Endothelial cell of umbilical vein (primary cell): ENCODE measurements at regions not wholly inside any gene's neighbourhood (a gene's known extent, or its start where the extent isn't known, plus 50 kb on each side); places are given as distances from the start of the nearest gene placed in this dataset.

Source experiments
- BruUV-seq: library from RNA; stranded (reverse); fragments of 400-500 nt; replicated peaks from 2 replicates; lab custom pipeline; 2021; lab: Mats Ljungman, UMichigan
- CTCF ChIA-PET: fragments of 300-600, 350-600 bp; sonication (Branson Sonifier 250); formaldehyde crosslinking; loops from one replicate; lab custom pipeline; 2021; ENCODE audit warnings: antibody characterized with exemption, inconsistent platforms; lab: Charles Lee
- POLR2A ChIA-PET: fragments of 300-600, 350-600 bp; sonication (Branson Sonifier 250); formaldehyde crosslinking; loops from one replicate; lab custom pipeline; 2021; ENCODE audit warnings: antibody characterized with exemption, inconsistent platforms; lab: Charles Lee
- DNase-seq: peaks from one replicate; pipeline ENCODE4 v3.0.0-alpha.2; 2011; ENCODE audit warnings: low read depth, low spot score
- FAIRE-seq: peaks from 2 replicates; lab custom pipeline; 2011; peaks lifted over from hg19 to GRCh38; lab: Jason Lieb, UNC
- H2AFZ ChIP-seq: 2 replicates; pipeline ENCODE4 v1.6.0; 2012; ENCODE audit warnings: low read depth, low read length, control low read depth, inconsistent platforms
- H3K27ac ChIP-seq: 2 replicates; pipeline ENCODE4 v1.5.1; 2011; ENCODE audit warnings: low read depth, mild to moderate bottlenecking, control low read depth, low read length, moderate library complexity; ENCODE audit not compliant: insufficient read depth
- H3K27me3 ChIP-seq, 2 experiments: 2 replicates each; pipeline versions ENCODE4 v1.6.0 to v1.6.1; 2011; ENCODE audit warnings: low read length in 2 of 2, mixed read lengths in 1 of 2; ENCODE audit not compliant: control insufficient read depth in 2 of 2, insufficient read depth in 2 of 2
- H3K36me3 ChIP-seq, 2 experiments: 2 replicates in 1 of 2; 3 replicates in 1 of 2; pipeline ENCODE4 v1.5.1; 2011; ENCODE audit warnings: low read length in 2 of 2, mild to moderate bottlenecking in 1 of 2, moderate library complexity in 1 of 2; ENCODE audit not compliant: control insufficient read depth in 2 of 2, insufficient read depth in 2 of 2; ENCODE audit errors: extremely low read depth in 1 of 2
- H3K4me1 ChIP-seq: 3 replicates; pipeline ENCODE4 v1.5.1; 2011; ENCODE audit warnings: mild to moderate bottlenecking, low read length; ENCODE audit not compliant: control insufficient read depth, insufficient read depth; ENCODE audit errors: extremely low read depth
- H3K4me2 ChIP-seq: 2 replicates; pipeline ENCODE4 v1.6.1; 2011; ENCODE audit warnings: low read length, control low read depth, mixed read lengths; ENCODE audit not compliant: insufficient read depth
- H3K4me3 ChIP-seq, 3 experiments: fragments of 200-600 bp in 1 of 3; sonication (generic), shearing (Covaris generic) in 1 of 3; replicated peaks in 1 of 3; 2 replicates each; pipeline ENCODE4 v1.5.1; 2011 to 2016; ENCODE audit warnings: control low read depth in 3 of 3, low read length in 3 of 3, mild to moderate bottlenecking in 2 of 3, inconsistent platforms in 1 of 3, low read depth in 1 of 3, moderate library complexity in 1 of 3; ENCODE audit not compliant: insufficient read depth in 1 of 3
- H3K79me2 ChIP-seq: 2 replicates; pipeline ENCODE4 v1.6.0; 2012; ENCODE audit warnings: low read length, inconsistent platforms; ENCODE audit not compliant: control insufficient read depth, insufficient read depth
- H3K9ac ChIP-seq: replicated peaks from 2 replicates; pipeline ENCODE3; 2011; ENCODE audit warnings: low read length, control low read depth; ENCODE audit not compliant: insufficient read depth; ENCODE audit errors: extremely low read depth
- H3K9me1 ChIP-seq: replicated peaks from 3 replicates; pipeline ENCODE4 v1.6.0; 2011; ENCODE audit warnings: mild to moderate bottlenecking, low read length; ENCODE audit not compliant: control insufficient read depth, insufficient read depth; ENCODE audit errors: extremely low read depth
- H3K9me3 ChIP-seq: replicated peaks from 2 replicates; pipeline ENCODE4 v1.5.1; 2012; ENCODE audit warnings: low read length, inconsistent platforms; ENCODE audit not compliant: control insufficient read depth, insufficient read depth
- H4K20me1 ChIP-seq: replicated peaks from 2 replicates; pipeline ENCODE3; 2011; ENCODE audit warnings: mild to moderate bottlenecking, low read length; ENCODE audit not compliant: control insufficient read depth, insufficient read depth; ENCODE audit errors: extremely low read depth
- CTCF ChIP-seq, 2 donors: IDR thresholded peaks; 1 replicate in 1 of 2; 2 replicates in 1 of 2; pipeline ENCODE4 v1.5.1; 2011; ENCODE audit warnings: low read length in 2 of 2, mild to moderate bottlenecking in 2 of 2, moderate library complexity in 2 of 2, control low read depth in 1 of 2, inconsistent platforms in 1 of 2, low read depth in 1 of 2; ENCODE audit not compliant: insufficient read depth in 1 of 2; ENCODE audit errors: extremely low read depth in 1 of 2
- EZH2 ChIP-seq: IDR thresholded peaks from 2 replicates; pipeline ENCODE4 v1.6.1; 2012; ENCODE audit warnings: borderline replicate concordance, low read depth, mild to moderate bottlenecking, moderate library complexity, low read length, inconsistent platforms; ENCODE audit not compliant: severe bottlenecking
- FOS ChIP-seq: IDR thresholded peaks from 2 replicates; pipeline ENCODE4 v1.6.1; 2011; ENCODE audit warnings: mild to moderate bottlenecking, low read length, moderate library complexity, borderline replicate concordance; ENCODE audit not compliant: insufficient read depth
- GATA2 ChIP-seq: IDR thresholded peaks from 2 replicates; pipeline ENCODE4 v1.7.0; 2011; ENCODE audit warnings: low read depth, mild to moderate bottlenecking, moderate library complexity, mixed read lengths, low read length; ENCODE audit not compliant: insufficient read length, insufficient read depth
- JUN ChIP-seq: IDR thresholded peaks from 2 replicates; pipeline ENCODE4 v1.6.1; 2011; ENCODE audit warnings: borderline replicate concordance, low read depth; ENCODE audit not compliant: insufficient read length, insufficient read depth
- MAX ChIP-seq: IDR thresholded peaks from 2 replicates; pipeline ENCODE4 v1.6.1; 2011; ENCODE audit not compliant: insufficient read depth, insufficient read length
- MYC ChIP-seq: IDR thresholded peaks from one replicate; pipeline ENCODE4 v1.6.1; 2011; ENCODE audit warnings: mild to moderate bottlenecking, low read depth, low read length
- POLR2A ChIP-seq: IDR thresholded peaks from 2 replicates; pipeline ENCODE4 v1.6.1; 2012; ENCODE audit warnings: low read depth, mild to moderate bottlenecking, control low read depth, low read length
- POLR2AphosphoS5 ChIP-seq: IDR thresholded peaks from 2 replicates; pipeline ENCODE4 v1.6.1; 2012; ENCODE audit warnings: low read depth, mild to moderate bottlenecking, control low read depth, low read length, moderate library complexity; ENCODE audit not compliant: insufficient read depth
- dilution Hi-C: fragments of 300-500 bp; cut with MboI; formaldehyde crosslinking; loops from one replicate; pipeline ENCODE4 v1.15.0; 2019; ENCODE audit warnings: low sequenced_read_pairs; ENCODE audit not compliant: extremely low pct_ligation_motif_present
- intact Hi-C: fragments of 100-400 bp; cut with micrococcal nuclease; formaldehyde crosslinking; loops from one replicate; pipeline ENCODE4 v1.10.0; 2022

- peaks cover 7% of the 10 kb centered on the region for H3K9me3 ChIP-seq
- TF ChIP-seq EZH2 (no peak), POLR2A (no peak), MYC (no peak), JUN (no peak), GATA2 (no peak), MAX (no peak), POLR2AphosphoS5 (no peak), FOS (no peak), CTCF (IDR thresholded peaks at IDR 0.05; ENCODE audit: extremely low read depth in 1 of 2, insufficient read depth in 1 of 2, low read depth in 1 of 2, low read length in 2 of 2) (no peak)
- dilution Hi-C loops (no loop called here), intact Hi-C loops (no loop called here)
- no peaks in the 10 kb centered on the region for H3K79me2 ChIP-seq
- H3K9ac ChIP-seq: no peak overlapping the region
- no peaks in the 10 kb centered on the region for H3K27me3 ChIP-seq
- DNase-seq (no peak), FAIRE-seq (no peak)
- no TSS peak for BruUV-seq
- no peaks in the 10 kb centered on the region for H4K20me1 ChIP-seq
- H3K4me2 ChIP-seq: no peak overlapping the region
- H3K9me1 ChIP-seq: no peaks in the 10 kb centered on the region
- ChIA-PET CTCF (no interaction called here), POLR2A (no interaction called here)
- H3K4me1 ChIP-seq: no peaks in the 10 kb centered on the region
- H3K27ac ChIP-seq: no peak overlapping the region
- H3K36me3 ChIP-seq: no peaks in the 10 kb centered on the region
- no peak overlapping the region for H2AFZ ChIP-seq
- H3K4me3 ChIP-seq: no peak overlapping the region
Measured at GRCh38 chr16:35203636-35204035, 1744.2 kb downstream of the TP53TG3F start.
